ENCODE measurements at regions not wholly inside any gene's neighbourhood (a gene's known extent, or its start where the extent isn't known, plus 50 kb on each side); places are given as distances from the start of the nearest gene placed in this dataset.

GRCh38 chr5:7202846-7203245, 193.1 kb upstream of the ADCY2 start:
- no peaks in the 10 kb centered on the region for H3K4me1 Mint-ChIP-seq
- ChIA-PET POLR2A (no interaction called here), CTCF (no interaction called here)
- H3K27me3 Mint-ChIP-seq, result no peaks in the 10 kb centered on the region
- Histone ChIP-seq H3K4me2 (replicated peaks; ENCODE audit: low read depth, low read length, poor library complexity, severe bottlenecking) (no peak overlapping the region), H3K4me3 (ENCODE audit: control extremely low read depth in 1 of 5, extremely low read depth in 1 of 5, insufficient read depth in 1 of 5, low read depth in 2 of 5, low read length in 4 of 5) (no peak overlapping the region), H3K36me3 (replicated peaks in 1 of 2; ENCODE audit: control extremely low read depth in 1 of 2, control insufficient read depth in 1 of 2, extremely low read depth in 1 of 2, insufficient read depth in 2 of 2, low read length in 1 of 2) (no peaks in the 10 kb centered on the region), H4K20me1 (ENCODE audit: control insufficient read depth, insufficient read depth, low read length, poor library complexity, severe bottlenecking) (no peaks in the 10 kb centered on the region), H3K9me3 (ENCODE audit: control extremely low read depth in 1 of 3, control insufficient read depth in 2 of 3, insufficient read depth in 1 of 3, low read length in 2 of 3) (peaks cover 0 to 3% (median 0%) of the 10 kb centered on the region in 3 donors), H3K9ac (ENCODE audit: low read length) (no peak overlapping the region), H3K4me1 (ENCODE audit: control insufficient read depth in 2 of 2, insufficient read depth in 2 of 2, low read length in 2 of 2) (no peaks in the 10 kb centered on the region), H3K27me3 (replicated peaks in 1 of 4; ENCODE audit: control extremely low read depth in 1 of 4, control insufficient read depth in 3 of 4, insufficient read depth in 4 of 4, low read length in 3 of 4) (no peaks in the 10 kb centered on the region), H3K79me2 (ENCODE audit: control insufficient read depth, insufficient read depth, low read length) (no peaks in the 10 kb centered on the region), H2AFZ (ENCODE audit: insufficient read depth, low read depth, low read length, poor library complexity, severe bottlenecking) (no peak overlapping the region), H3K27ac (ENCODE audit: low read length in 2 of 2) (no peak overlapping the region)
- no peak for ATAC-seq (ENCODE audit: low read depth)
- TF ChIP-seq CTCF (IDR thresholded peaks at IDR 0.05) (no peak), EZH2 (IDR thresholded peaks at IDR 0.05; ENCODE audit: borderline replicate concordance, insufficient read depth, low read depth, low read length, poor library complexity, severe bottlenecking) (no peak)
- no peak for DNase-seq
- H3K9me3 Mint-ChIP-seq (ENCODE audit: insufficient read depth), result peaks cover 8% of the 10 kb centered on the region
- no peak overlapping the region for H3K4me3 Mint-ChIP-seq
- no CpG with 5 or more reads among the region's 1 CpG for WGBS (ENCODE audit: insufficient coverage)
- intact Hi-C loops (cut with micrococcal nuclease), result no loop called here
- no peak overlapping the region for H3K27ac Mint-ChIP-seq

GRCh38 chr5:7207979-7208378, 188.0 kb upstream of the ADCY2 start:
- intact Hi-C loops (cut with micrococcal nuclease), result no loop called here
- no peaks in the 10 kb centered on the region for H3K79me2 ChIP-seq (ENCODE audit: control insufficient read depth, insufficient read depth, low read length)
- H3K4me1 Mint-ChIP-seq, result no peaks in the 10 kb centered on the region
- TF ChIP-seq CTCF (IDR thresholded peaks at IDR 0.05) (no peak), EZH2 (IDR thresholded peaks at IDR 0.05; ENCODE audit: borderline replicate concordance, insufficient read depth, low read depth, low read length, poor library complexity, severe bottlenecking) (no peak)
- H2AFZ ChIP-seq (ENCODE audit: insufficient read depth, low read depth, low read length, poor library complexity, severe bottlenecking), result no peak overlapping the region
- no peak overlapping the region for H3K27ac Mint-ChIP-seq
- H3K4me1 ChIP-seq (ENCODE audit: control insufficient read depth in 2 of 2, insufficient read depth in 2 of 2, low read length in 2 of 2), result no peaks in the 10 kb centered on the region
- no peaks in the 10 kb centered on the region for H3K27me3 ChIP-seq (replicated peaks in 1 of 4; ENCODE audit: control extremely low read depth in 1 of 4, control insufficient read depth in 3 of 4, insufficient read depth in 4 of 4, low read length in 3 of 4)
- H3K9ac ChIP-seq (ENCODE audit: low read length), result no peak overlapping the region
- DNase-seq (no peak), ATAC-seq (ENCODE audit: low read depth) (no peak)
- H3K36me3 ChIP-seq (replicated peaks in 1 of 2; ENCODE audit: control extremely low read depth in 1 of 2, control insufficient read depth in 1 of 2, extremely low read depth in 1 of 2, insufficient read depth in 2 of 2, low read length in 1 of 2), result no peaks in the 10 kb centered on the region
- no peaks in the 10 kb centered on the region for H4K20me1 ChIP-seq (ENCODE audit: control insufficient read depth, insufficient read depth, low read length, poor library complexity, severe bottlenecking)
- H3K27me3 Mint-ChIP-seq, result no peaks in the 10 kb centered on the region
- ChIA-PET POLR2A (no interaction called here), CTCF (no interaction called here)
- no peak overlapping the region for H3K4me2 ChIP-seq (replicated peaks; ENCODE audit: low read depth, low read length, poor library complexity, severe bottlenecking)
- H3K9me3 Mint-ChIP-seq (ENCODE audit: insufficient read depth), result peaks cover 8% of the 10 kb centered on the region
- no peak overlapping the region for H3K4me3 ChIP-seq (ENCODE audit: control extremely low read depth in 1 of 5, extremely low read depth in 1 of 5, insufficient read depth in 1 of 5, low read depth in 2 of 5, low read length in 4 of 5)
- H3K27ac ChIP-seq (ENCODE audit: low read length in 2 of 2), result no peak overlapping the region
- no peak overlapping the region for H3K4me3 Mint-ChIP-seq
- H3K9me3 ChIP-seq (ENCODE audit: control extremely low read depth in 1 of 3, control insufficient read depth in 2 of 3, insufficient read depth in 1 of 3, low read length in 2 of 3), result peaks cover 0 to 13% (median 0%) of the 10 kb centered on the region in 3 donors
- WGBS (ENCODE audit: insufficient coverage), result 100% methylated on average over 2 of the region's 2 CpGs
